ENCODE measurements at regions not wholly inside any gene's neighbourhood (a gene's known extent, or its start where the extent isn't known, plus 50 kb on each side); places are given as distances from the start of the nearest gene placed in this dataset.

GRCh38 chr4:38368613-38369012, 295.4 kb upstream of the KLF3 start:
- Histone ChIP-seq H3K9me3 (ENCODE audit: control insufficient read depth, low read length) (no peaks in the 10 kb centered on the region), H3K27me3 (ENCODE audit: control insufficient read depth, insufficient read depth, low read length, poor library complexity, severe bottlenecking) (no peaks in the 10 kb centered on the region), H3K4me1 (ENCODE audit: control insufficient read depth, insufficient read depth, low read length) (no peaks in the 10 kb centered on the region), H3K36me3 (ENCODE audit: control insufficient read depth, insufficient read depth, low read length) (no peaks in the 10 kb centered on the region), H3K4me3 (ENCODE audit: low read length) (no peak overlapping the region), H3K9ac (ENCODE audit: extremely low read depth, low read length, poor library complexity, severe bottlenecking) (no peak overlapping the region), H3K27ac (ENCODE audit: low read depth, low read length) (no peak overlapping the region)
- WGBS, 2 experiments (ENCODE audit: insufficient coverage in 1 of 2, insufficient read length in 1 of 2) = 92 to 95% methylated on average over 2 of the region's 2 CpGs
- H3K4me3 Mint-ChIP-seq = no peak overlapping the region
- no peak for TF ChIP-seq CTCF (conservative IDR thresholded peaks at IDR 0.05)
- H3K9me3 Mint-ChIP-seq = peaks cover 3% of the 10 kb centered on the region
- H3K27ac Mint-ChIP-seq = no peak overlapping the region
- no peak for DNase-seq
- H3K27me3 Mint-ChIP-seq (ENCODE audit: insufficient read depth) = no peaks in the 10 kb centered on the region
- H3K36me3 Mint-ChIP-seq (ENCODE audit: low read depth) = no peaks in the 10 kb centered on the region
- no peaks in the 10 kb centered on the region for H3K4me1 Mint-ChIP-seq

GRCh38 chr4:38371391-38371851, 292.6 kb upstream of the KLF3 start:
- peaks cover 3% of the 10 kb centered on the region for H3K9me3 Mint-ChIP-seq
- H3K36me3 Mint-ChIP-seq (ENCODE audit: low read depth) = no peaks in the 10 kb centered on the region
- H3K4me3 Mint-ChIP-seq = no peak overlapping the region
- no peak overlapping the region for H3K27ac Mint-ChIP-seq
- Histone ChIP-seq H3K36me3 (ENCODE audit: control insufficient read depth, insufficient read depth, low read length) (no peaks in the 10 kb centered on the region), H3K9ac (ENCODE audit: extremely low read depth, low read length, poor library complexity, severe bottlenecking) (no peak overlapping the region), H3K4me3 (ENCODE audit: low read length) (no peak overlapping the region), H3K27me3 (ENCODE audit: control insufficient read depth, insufficient read depth, low read length, poor library complexity, severe bottlenecking) (no peaks in the 10 kb centered on the region), H3K9me3 (ENCODE audit: control insufficient read depth, low read length) (no peaks in the 10 kb centered on the region), H3K4me1 (ENCODE audit: control insufficient read depth, insufficient read depth, low read length) (no peaks in the 10 kb centered on the region), H3K27ac (ENCODE audit: low read depth, low read length) (no peak overlapping the region)
- H3K4me1 Mint-ChIP-seq = no peaks in the 10 kb centered on the region
- DNase-seq = no peak
- no peak for TF ChIP-seq CTCF (conservative IDR thresholded peaks at IDR 0.05)
- H3K27me3 Mint-ChIP-seq (ENCODE audit: insufficient read depth) = no peaks in the 10 kb centered on the region

- H3K4me1 Mint-ChIP-seq = no peaks in the 10 kb centered on the region
- H3K9me3 Mint-ChIP-seq = peaks cover 3% of the 10 kb centered on the region
- H3K4me3 ChIP-seq (ENCODE audit: low read length) = no peak overlapping the region
- no peaks in the 10 kb centered on the region for H3K36me3 ChIP-seq (ENCODE audit: control insufficient read depth, insufficient read depth, low read length)
- DNase-seq = no peak
- TF ChIP-seq CTCF (conservative IDR thresholded peaks at IDR 0.05) = no peak
- no peak overlapping the region for H3K9ac ChIP-seq (ENCODE audit: extremely low read depth, low read length, poor library complexity, severe bottlenecking)
- no peaks in the 10 kb centered on the region for H3K27me3 Mint-ChIP-seq (ENCODE audit: insufficient read depth)
- H3K4me1 ChIP-seq (ENCODE audit: control insufficient read depth, insufficient read depth, low read length) = no peaks in the 10 kb centered on the region
- no peaks in the 10 kb centered on the region for H3K9me3 ChIP-seq (ENCODE audit: control insufficient read depth, low read length)
- no peaks in the 10 kb centered on the region for H3K36me3 Mint-ChIP-seq (ENCODE audit: low read depth)
- H3K4me3 Mint-ChIP-seq = no peak overlapping the region
- no peak overlapping the region for H3K27ac ChIP-seq (ENCODE audit: low read depth, low read length)
- no peaks in the 10 kb centered on the region for H3K27me3 ChIP-seq (ENCODE audit: control insufficient read depth, insufficient read depth, low read length, poor library complexity, severe bottlenecking)
- no peak overlapping the region for H3K27ac Mint-ChIP-seq
Measured at GRCh38 chr4:38373375-38373774, 290.6 kb upstream of the KLF3 start.

Measured in endodermal cell (in vitro differentiated cells).